ENCODE measurements at regions not wholly inside any gene's neighbourhood (a gene's known extent, or its start where the extent isn't known, plus 50 kb on each side); places are given as distances from the start of the nearest gene placed in this dataset.

GRCh38 chr13:109476001-109476400 lies 310.4 kb downstream of the IRS2 start:
- TF ChIP-seq CTCF (IDR thresholded peaks at IDR 0.05), result no peak
- TF ChIP-seq POLR2A (IDR thresholded peaks at IDR 0.05), result no peak
